HG03521 (cell line): ENCODE measurements at regions not wholly inside any gene's neighbourhood (a gene's known extent, or its start where the extent isn't known, plus 50 kb on each side); places are given as distances from the start of the nearest gene placed in this dataset.
A peak's percentile ranks its signal among the peaks of the same experiment; 100 is the strongest.
"Not testable (repeated sequence)": the region's sequence is repeated elsewhere in the genome, so short reads cannot be mapped to it uniquely, and the experiment has no call there.

Experiments used
- ATAC-seq: cut with Tn5 transposase; IDR thresholded peaks from one replicate; pipeline ENCODE4 v1.9.1; 2021; ENCODE audit warnings: mild to moderate bottlenecking, moderate library complexity; ENCODE audit not compliant: unreplicated experiment

DNA sequence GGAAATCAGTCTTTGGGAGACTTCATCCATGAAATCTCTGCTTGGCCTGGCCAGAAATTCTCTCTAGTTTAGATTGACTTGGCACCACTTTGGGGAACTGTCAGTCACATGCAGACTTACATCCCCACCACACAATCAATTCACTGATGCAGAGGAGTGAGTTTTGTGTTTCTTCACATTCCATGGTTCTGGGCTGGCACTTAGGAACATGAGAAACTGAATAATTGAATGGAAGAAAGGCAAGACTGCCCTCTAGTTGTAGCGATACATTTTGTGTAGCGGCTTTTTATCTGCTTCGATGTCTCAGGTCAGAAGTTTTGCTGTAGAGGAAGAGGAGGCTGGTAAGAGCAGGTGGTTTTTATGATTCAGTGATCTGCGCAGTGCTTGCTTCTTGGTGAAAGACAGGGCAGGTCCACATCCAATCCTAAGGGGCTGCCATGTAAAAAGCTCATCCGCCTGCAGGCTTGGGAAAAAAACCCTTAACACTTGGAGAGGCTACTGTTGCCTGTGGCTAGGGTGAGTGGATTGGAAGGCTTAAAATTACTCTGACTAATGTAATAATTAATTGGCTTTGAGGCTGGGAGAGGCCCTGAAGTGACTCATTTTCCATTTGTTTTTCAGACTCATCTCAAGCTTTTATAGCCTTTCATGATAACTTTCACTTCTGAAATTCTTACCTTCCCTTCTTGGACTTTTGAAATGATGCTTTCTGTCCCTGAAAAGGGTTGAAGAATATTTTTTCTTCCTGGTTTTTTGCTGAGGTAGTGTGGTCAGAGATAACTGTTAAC lies 75.4 kb upstream of the LPCAT1 start:
- not testable (repeated sequence) for ATAC-seq

DNA sequence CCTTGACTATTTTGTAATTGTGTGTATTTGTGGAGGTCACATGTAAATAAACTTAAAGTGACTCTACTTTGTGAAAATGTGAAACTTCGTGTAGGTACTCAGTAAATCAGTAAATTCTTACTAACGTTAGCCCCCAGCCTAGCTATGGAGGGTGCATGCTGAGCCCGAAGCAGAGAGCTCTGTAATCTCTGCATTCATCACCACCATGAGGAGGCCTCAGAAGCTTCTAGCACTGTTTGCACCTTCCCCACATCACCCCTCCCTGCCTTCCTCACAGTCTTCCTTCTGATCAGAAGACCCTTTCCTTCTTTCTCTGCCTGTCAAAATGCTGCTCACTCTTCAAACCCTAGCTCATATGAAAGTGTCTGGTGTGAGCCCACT lies 73.3 kb upstream of the LPCAT1 start:
- not testable (repeated sequence) for ATAC-seq

DNA sequence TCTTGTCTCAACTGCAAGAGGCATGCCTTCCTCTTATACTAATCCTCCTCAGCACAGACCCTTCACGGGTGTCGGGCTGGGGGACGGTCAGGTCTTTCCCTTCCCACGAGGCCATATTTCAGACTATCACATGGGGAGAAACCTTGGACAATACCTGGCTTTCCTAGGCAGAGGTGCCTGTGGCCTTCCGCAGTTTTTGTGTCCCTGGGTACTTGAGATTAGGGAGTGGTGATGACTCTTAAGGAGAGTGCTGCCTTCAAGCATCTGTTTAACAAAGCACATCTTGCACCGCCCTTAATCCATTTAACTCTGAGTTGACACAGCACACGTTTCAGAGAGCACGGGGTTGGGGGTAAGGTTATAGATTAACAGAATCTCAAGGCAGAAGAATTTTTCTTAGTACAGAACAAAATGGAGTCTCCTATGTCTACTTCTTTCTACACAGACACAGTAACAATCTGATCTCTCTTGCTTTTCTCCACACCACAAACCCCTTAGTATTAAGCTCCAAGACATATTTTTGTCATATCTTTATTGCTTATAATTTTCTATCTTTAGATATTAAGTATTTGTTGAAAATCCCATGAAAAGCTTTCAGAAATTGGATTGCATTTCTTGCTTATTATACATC lies 72.8 kb upstream of the LPCAT1 start:
- ATAC-seq, result not testable (repeated sequence)

DNA sequence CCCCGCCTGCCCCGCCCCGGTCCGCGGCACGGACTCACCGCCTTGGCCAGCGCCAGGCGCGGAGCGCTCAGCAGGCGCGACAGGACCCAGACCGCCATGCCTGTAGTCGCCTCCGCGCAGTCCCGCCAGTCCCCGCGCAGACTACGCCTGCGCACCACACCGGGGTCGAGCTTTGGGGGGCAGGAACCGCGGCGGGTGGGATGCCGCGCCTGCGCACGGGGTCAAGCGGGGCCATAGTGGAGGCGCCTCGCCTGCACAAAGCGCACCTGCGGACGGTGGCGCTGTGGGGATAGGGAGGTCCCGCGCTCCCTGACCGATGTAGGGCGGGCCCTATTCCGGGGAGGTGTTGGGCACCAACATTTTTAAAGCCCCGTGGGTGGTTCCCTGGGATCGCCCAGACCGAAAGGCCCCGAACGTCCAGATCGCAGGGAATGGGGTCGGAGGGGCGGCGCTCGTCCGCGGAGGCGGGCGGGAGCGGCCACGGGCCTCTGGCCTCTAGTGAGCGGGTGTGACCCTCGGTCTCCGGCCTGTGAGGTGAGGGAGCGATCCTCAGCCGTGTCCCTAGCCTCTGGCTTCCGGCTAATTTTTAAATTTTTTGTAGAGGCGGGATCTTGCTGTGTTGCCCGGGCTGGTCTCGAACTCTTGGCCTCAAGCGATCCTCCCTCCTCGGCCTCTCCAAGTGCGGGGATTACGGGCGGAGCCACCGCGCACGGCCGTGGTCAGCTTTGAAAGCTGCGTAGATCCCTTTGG lies 70.8 kb upstream of the LPCAT1 start:
- ATAC-seq, result peak; percentile 97

DNA sequence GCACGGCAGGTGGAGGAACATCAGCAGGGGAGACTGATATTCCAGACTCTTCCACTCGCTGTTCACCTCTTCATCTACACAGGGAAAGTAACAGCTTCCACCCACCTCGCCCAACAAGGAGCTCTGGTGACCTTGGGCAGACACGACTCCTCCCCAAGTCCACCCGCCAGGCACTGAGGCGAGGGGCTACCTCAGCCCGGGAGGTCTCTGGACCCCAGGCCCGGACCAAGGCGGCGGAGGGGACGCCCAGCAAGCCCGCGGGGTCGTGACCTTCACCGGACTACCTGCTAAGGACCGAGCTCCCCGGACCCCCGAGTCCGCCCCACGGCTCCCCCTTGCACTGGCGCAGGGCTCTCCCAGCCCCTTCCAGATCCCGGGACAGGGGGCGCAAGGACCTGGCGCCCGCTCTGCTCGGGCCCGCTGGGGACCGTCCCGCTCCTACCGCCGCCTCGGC lies 70.2 kb upstream of the LPCAT1 start:
- ATAC-seq, result peak; percentile 29

DNA sequence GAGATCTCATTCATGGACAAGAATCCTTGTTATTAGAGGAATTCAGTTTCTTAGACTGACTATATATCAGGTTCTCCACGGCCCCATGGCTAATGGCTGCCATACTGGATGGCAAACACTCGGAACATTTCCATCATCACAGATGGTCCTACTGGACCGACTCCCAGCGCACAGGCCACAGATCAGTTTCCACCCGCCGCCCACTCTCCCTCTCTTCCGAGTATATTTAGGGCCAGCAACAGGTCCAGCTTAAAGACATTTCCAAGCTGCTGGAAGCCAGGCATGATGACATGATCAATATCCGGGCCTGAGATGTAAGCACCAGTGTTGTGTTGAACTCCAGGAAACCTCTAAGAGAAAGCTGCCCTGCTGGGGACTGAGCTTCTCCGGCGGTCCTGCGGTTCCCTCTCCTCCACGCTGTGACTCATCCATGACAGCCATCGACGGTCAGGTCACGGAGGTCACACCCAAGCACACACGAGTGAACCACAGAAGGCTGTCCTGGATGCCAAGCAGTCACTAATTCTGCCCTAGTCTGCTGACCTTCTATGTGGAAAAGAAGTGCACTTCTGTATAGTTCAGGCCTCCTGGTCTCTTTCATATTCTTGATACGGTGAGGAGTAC lies 64.4 kb upstream of the LPCAT1 start:
- ATAC-seq, result not testable (repeated sequence)

DNA sequence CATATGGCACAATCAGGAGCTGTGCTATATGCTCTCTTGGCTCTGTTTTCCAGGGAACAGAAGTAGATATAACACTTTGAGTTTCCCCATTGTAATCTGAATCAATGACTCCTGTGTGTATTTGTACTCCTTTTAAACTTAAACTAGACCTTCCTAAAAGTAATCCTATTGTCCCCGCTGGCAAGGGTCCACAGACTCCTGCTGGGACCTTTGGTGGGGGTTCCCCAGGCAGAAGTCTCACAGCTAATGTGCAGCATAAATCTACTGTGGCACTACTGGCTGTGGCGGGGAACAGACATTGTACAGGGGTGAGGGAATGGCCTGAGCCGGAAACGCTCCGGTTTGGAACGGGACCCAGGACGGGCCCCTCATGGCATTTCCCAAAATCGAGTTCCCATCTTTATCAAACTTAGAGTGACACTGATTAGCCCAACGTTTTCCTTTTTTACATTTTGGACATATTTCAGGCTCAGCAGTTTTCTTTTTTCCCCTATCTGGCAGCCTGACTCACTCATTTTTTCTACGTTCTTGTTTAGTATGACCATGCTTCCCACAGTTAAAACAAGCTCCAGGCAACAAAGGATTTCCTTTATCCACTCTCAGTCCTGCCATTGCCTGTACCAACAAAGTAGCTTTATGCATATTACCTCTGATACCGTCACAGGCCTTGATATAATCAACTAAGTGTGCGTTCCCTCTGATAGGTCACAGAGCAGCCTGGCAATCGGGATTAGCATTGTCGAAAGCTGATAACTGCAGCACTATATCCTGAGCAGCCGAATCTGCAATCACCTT lies 59.5 kb upstream of the LPCAT1 start:
- not testable (repeated sequence) for ATAC-seq

DNA sequence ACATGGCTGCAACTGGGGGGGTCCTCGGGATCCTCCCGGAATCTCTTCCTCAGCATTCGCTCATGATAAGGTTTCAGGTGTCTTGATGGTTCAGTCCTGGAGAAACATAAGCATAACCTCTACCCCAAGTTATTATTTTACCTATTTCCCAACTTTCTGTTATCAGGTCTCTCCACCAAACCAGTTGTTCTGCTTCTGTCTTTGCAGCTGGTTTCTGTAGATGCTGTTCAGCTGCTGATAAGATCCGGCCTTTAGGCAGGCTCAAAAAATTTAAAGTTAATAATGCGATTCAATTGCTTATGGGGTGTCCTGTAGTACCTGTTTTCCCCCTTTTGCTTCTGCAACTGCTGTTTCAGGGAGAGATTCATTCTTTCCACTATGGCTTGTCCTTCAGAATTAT lies 55.6 kb upstream of the LPCAT1 start:
- not testable (repeated sequence) for ATAC-seq

DNA sequence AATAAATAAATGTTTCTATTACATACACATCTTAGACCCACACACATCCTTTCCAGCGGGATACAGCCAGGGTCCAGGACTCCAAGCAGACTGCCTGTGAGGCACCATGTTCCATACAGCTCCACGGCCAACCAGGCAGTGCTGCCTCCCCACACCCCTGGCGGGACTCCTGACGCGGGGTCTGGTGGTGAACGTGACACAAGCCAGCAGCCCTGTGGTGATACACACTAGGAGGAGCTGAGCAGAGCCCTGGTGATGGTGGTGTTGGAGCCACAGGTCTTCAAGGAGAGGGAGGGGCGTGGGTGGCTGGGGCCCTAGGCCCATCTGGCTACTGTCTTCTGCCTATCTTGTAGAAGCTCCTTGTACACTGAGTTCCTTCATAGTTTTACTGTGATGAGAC lies 53.1 kb upstream of the LPCAT1 start:
- ATAC-seq, result not testable (repeated sequence)

DNA sequence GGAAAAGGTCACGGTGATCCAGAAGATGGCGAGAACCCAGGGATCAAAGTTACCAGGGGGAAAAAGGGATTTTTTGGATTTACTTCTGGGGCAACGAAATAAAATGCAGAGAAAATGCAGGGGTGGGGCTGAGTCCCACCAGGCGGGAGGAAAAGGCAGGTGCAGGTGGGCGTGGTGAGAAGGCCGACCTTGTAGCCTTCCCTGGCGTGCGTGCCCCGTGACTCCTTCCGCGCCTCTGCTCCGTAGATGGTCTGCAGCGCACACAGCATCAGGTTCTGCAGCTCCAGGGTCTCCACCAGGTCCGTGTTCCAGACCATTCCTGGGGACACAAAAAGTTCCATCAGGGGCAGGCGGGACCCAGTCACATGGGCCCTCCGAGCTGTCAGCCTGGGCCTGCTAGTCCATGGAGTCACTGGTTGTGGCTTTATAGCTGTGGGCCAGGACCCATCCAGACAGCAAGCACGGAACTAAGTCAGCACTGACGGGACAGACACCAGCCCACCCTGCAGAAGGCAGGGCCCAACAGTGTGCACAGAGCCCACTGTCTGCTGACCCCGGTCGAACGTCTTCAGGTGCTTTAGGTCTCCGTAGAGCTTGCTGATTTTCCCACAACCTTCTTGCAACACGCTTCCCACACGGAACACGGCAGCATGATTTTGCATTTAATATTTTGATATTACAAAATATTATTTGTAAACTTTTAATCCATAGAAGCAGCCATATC lies 52.4 kb upstream of the LPCAT1 start:
- ATAC-seq, result not testable (repeated sequence)

DNA sequence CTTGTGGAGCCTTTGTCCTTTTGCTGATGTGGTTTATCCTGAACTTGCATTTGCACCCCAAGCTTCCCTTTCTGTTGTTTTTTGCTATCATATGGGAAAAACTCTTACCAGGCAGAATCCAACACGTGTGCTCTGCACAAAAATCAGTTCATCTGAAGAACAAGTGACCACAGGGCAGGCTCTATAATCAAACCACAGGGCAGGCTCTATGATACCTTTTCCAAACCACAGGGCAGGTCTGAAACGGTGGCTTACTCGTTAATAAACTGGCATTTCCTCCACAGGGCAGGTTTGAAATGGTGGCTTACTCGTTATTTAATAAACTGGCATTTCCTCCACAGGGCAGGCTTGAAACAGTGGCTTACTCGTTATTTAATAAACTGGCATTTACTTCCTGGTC lies 51.7 kb upstream of the LPCAT1 start:
- ATAC-seq, result not testable (repeated sequence)

DNA sequence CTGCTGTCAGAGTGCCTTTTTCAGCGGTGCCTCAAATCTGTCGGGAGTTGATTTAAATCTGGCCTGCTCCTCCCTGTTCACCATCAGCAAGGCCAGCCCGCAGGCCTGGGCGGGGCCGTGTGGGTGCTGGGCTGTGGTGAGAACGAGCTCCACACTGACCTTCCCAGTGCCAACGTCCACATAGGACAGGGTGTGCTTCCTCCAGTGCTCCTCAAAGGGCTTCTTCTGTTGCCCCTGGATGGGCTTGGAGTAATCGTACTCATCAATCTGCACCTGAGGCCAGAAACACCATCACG lies 50.2 kb upstream of the LPCAT1 start:
- ATAC-seq, result not testable (repeated sequence)

DNA sequence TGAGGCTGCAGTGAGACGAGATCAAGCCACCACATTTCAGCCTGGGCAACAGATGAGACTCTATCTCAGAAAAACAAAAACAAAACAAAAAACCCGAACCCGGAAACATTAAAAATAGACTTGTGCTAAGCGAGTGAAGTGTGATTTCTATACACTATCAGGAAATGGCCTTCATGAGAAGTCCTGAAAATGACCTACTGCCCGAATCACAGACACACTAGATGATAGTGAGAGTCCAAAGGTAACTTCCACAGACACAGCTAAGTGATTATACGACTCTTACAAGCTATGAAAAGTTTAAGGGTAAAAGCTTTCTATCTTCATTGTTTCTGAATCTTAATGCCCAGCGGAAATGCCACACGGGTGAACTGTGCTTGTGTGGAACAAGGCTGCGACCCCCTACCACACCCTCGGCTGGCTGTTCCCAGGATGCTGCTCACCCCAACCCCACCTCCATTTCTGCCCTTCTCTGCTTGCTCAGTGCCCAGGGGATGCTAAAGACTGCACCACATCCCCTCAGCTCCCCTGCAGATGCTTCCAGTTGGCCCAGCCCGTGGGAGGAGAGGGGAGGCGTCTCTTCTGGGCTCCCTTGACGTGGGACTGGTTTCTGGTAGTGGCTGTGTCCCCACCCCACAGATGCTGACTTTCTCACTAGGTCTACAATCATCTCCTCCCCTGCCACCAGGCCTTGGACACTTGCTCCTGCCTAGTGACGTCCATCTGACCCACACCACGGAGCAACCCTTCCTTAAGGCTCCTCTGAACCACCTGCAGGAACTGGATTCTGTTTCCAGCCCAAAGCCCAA lies 49.7 kb upstream of the LPCAT1 start:
- not testable (repeated sequence) for ATAC-seq
